Peyer's patch (tissue), 4 donors: ENCODE measurements at regions not wholly inside any gene's neighbourhood (a gene's known extent, or its start where the extent isn't known, plus 50 kb on each side); places are given as distances from the start of the nearest gene placed in this dataset.

Experiments used
- POLR2A ChIP-seq, 2 donors: fragments of 450-650 bp; IDR thresholded peaks; one replicate each; pipeline ENCODE4 v1.5.1; 2017; ENCODE audit warnings: antibody characterized with exemption in 2 of 2, mild to moderate bottlenecking in 2 of 2, moderate library complexity in 2 of 2
- TF ChIP-seq, protein P1 (sequence below), 6 experiments: fragments of 450-650 bp in 4 of 6; fragments of 200-600 bp in 2 of 6; sonication (generic) in 1 of 6; IDR thresholded peaks; one replicate each; pipeline ENCODE4 v1.5.1; 2017 to 2019; ENCODE audit warnings: antibody characterized with exemption in 6 of 6, mild to moderate bottlenecking in 3 of 6, moderate library complexity in 1 of 6

GRCh38 chr11:29507376-29507775 is 509.5 kb downstream of the KCNA4 start:
- TF ChIP-seq, protein P1, sequence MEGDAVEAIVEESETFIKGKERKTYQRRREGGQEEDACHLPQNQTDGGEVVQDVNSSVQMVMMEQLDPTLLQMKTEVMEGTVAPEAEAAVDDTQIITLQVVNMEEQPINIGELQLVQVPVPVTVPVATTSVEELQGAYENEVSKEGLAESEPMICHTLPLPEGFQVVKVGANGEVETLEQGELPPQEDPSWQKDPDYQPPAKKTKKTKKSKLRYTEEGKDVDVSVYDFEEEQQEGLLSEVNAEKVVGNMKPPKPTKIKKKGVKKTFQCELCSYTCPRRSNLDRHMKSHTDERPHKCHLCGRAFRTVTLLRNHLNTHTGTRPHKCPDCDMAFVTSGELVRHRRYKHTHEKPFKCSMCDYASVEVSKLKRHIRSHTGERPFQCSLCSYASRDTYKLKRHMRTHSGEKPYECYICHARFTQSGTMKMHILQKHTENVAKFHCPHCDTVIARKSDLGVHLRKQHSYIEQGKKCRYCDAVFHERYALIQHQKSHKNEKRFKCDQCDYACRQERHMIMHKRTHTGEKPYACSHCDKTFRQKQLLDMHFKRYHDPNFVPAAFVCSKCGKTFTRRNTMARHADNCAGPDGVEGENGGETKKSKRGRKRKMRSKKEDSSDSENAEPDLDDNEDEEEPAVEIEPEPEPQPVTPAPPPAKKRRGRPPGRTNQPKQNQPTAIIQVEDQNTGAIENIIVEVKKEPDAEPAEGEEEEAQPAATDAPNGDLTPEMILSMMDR (IDR thresholded peaks at IDR 0.05), result no peak
- no peak for TF ChIP-seq POLR2A (IDR thresholded peaks at IDR 0.05)
